Keratinocyte (primary cell): ENCODE measurements at regions not wholly inside any gene's neighbourhood (a gene's known extent, or its start where the extent isn't known, plus 50 kb on each side); places are given as distances from the start of the nearest gene placed in this dataset.

Experiments used
- DNase-seq: peaks from one replicate; pipeline ENCODE4 v3.0.0-alpha.2; 2011; ENCODE audit warnings: low read depth, missing footprints, low spot score
- FAIRE-seq: peaks from 2 replicates; lab custom pipeline; 2011; peaks lifted over from hg19 to GRCh38; lab: Jason Lieb, UNC
- H2AFZ ChIP-seq: 2 replicates; pipeline ENCODE4 v1.6.0; 2012; ENCODE audit warnings: low read length, control low read depth, inconsistent platforms; ENCODE audit not compliant: control insufficient read depth
- H3K27ac ChIP-seq: 2 replicates; pipeline ENCODE4 v1.5.1; 2011; ENCODE audit warnings: low read length; ENCODE audit not compliant: control insufficient read depth, insufficient read depth
- H3K27me3 ChIP-seq: 3 replicates; pipeline ENCODE4 v1.6.0; 2011; ENCODE audit warnings: low read length; ENCODE audit not compliant: control insufficient read depth, insufficient read depth; ENCODE audit errors: extremely low read depth
- H3K36me3 ChIP-seq, 2 experiments: 2 replicates in 1 of 2; 3 replicates in 1 of 2; pipeline ENCODE4 v1.5.1; 2011; ENCODE audit warnings: low read length in 2 of 2, mild to moderate bottlenecking in 1 of 2; ENCODE audit not compliant: control insufficient read depth in 2 of 2, insufficient read depth in 2 of 2; ENCODE audit errors: extremely low read depth in 1 of 2
- H3K4me1 ChIP-seq: 3 replicates; pipeline ENCODE4 v1.5.1; 2011; ENCODE audit warnings: low read length; ENCODE audit not compliant: control insufficient read depth, insufficient read depth; ENCODE audit errors: extremely low read depth
- H3K4me2 ChIP-seq: 3 replicates; pipeline ENCODE4 v1.6.0; 2011; ENCODE audit warnings: low read depth, low read length; ENCODE audit not compliant: control insufficient read depth, insufficient read depth; ENCODE audit errors: extremely low read depth
- H3K4me3 ChIP-seq, 3 experiments: fragments of 200-600 bp in 1 of 3; sonication (generic) in 1 of 3; 2 replicates in 2 of 3; 3 replicates in 1 of 3; pipeline ENCODE4 v1.5.1; 2011 to 2016; ENCODE audit warnings: low read length in 3 of 3, mild to moderate bottlenecking in 3 of 3, control low read depth in 2 of 3, inconsistent platforms in 1 of 3, low read depth in 1 of 3, mixed read lengths in 1 of 3, mixed run types in 1 of 3, moderate library complexity in 1 of 3; ENCODE audit not compliant: control insufficient read depth in 2 of 3, insufficient read depth in 2 of 3; ENCODE audit errors: extremely low read depth in 1 of 3
- H3K79me2 ChIP-seq: 2 replicates; pipeline ENCODE4 v1.6.0; 2012; ENCODE audit warnings: low read length; ENCODE audit not compliant: control insufficient read depth, insufficient read depth
- H3K9ac ChIP-seq: 3 replicates; pipeline ENCODE4 v1.6.0; 2011; ENCODE audit warnings: low read length; ENCODE audit not compliant: control insufficient read depth, insufficient read depth; ENCODE audit errors: extremely low read depth
- H3K9me1 ChIP-seq: 3 replicates; pipeline ENCODE4 v1.6.0; 2011; ENCODE audit warnings: low read length; ENCODE audit not compliant: control insufficient read depth, insufficient read depth; ENCODE audit errors: extremely low read depth
- H3K9me3 ChIP-seq: 2 replicates; pipeline ENCODE4 v1.5.1; 2012; ENCODE audit warnings: low read depth, low read length; ENCODE audit not compliant: control insufficient read depth
- H4K20me1 ChIP-seq: 3 replicates; pipeline ENCODE4 v1.6.0; 2011; ENCODE audit warnings: low read length; ENCODE audit not compliant: control insufficient read depth, insufficient read depth; ENCODE audit errors: extremely low read depth
- EZH2 ChIP-seq: IDR thresholded peaks from one replicate; pipeline ENCODE4 v1.6.1; 2012; ENCODE audit warnings: inconsistent platforms, mild to moderate bottlenecking, low read length, moderate library complexity
- dilution Hi-C: fragments of 300-500 bp; cut with MboI; formaldehyde crosslinking; loops from one replicate; pipeline ENCODE4 v1.7.0; 2020; ENCODE audit warnings: low sequenced_read_pairs; ENCODE audit not compliant: extremely low pct_ligation_motif_present
- TF ChIP-seq, protein P1 (sequence below), 3 experiments: IDR thresholded peaks in 1 of 3; conservative IDR thresholded peaks in 1 of 3; optimal IDR thresholded peaks in 1 of 3; 2 replicates in 2 of 3; 3 replicates in 1 of 3; pipeline versions ENCODE3 to v1.5.1; 2011; ENCODE audit warnings: low read length in 3 of 3, mild to moderate bottlenecking in 3 of 3, moderate library complexity in 2 of 3, control low read depth in 1 of 3, inconsistent platforms in 1 of 3; ENCODE audit not compliant: insufficient read depth in 2 of 3; ENCODE audit errors: extremely low read depth in 1 of 3

DNA sequence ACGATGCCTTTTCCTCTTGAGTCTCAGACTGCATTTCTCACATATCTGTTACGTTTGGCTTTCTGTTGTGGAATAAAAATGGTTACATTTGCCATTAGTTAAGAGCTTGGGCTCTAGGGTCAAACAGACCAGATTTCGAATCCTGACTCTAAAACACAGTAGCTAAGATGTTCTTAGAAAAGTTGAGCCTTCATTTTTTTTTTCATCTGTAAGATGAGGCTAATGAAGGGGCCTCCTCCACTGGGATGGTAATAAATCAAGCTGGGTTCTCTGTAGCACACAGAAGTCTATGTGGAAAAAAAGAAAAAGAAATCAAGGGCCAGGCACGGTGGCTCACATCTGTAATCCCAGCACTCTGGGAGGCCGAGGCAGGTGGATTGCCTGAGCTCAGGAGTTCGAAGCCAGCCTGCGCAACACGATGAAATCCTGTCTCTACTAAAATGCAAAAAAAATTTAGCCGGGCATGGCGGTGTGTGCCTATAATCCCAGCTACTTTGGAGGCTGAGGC is 49.9 kb upstream of the CAPRIN1 start:
- Histone ChIP-seq H4K20me1 (no peaks in the 10 kb centered on the region), H3K4me2 (no peak overlapping the region), H3K27ac (no peak overlapping the region), H3K9ac (no peak overlapping the region), H3K79me2 (no peaks in the 10 kb centered on the region), H3K4me3 (no peak overlapping the region), H3K27me3 (peaks cover 3% of the 10 kb centered on the region), H2AFZ (no peak overlapping the region), H3K4me1 (peaks cover 9% of the 10 kb centered on the region), H3K9me1 (no peaks in the 10 kb centered on the region), H3K36me3 (no peaks in the 10 kb centered on the region), H3K9me3 (no peaks in the 10 kb centered on the region)
- DNase-seq (no peak), FAIRE-seq (no peak)
- no peak for TF ChIP-seq EZH2
- TF ChIP-seq, protein P1, sequence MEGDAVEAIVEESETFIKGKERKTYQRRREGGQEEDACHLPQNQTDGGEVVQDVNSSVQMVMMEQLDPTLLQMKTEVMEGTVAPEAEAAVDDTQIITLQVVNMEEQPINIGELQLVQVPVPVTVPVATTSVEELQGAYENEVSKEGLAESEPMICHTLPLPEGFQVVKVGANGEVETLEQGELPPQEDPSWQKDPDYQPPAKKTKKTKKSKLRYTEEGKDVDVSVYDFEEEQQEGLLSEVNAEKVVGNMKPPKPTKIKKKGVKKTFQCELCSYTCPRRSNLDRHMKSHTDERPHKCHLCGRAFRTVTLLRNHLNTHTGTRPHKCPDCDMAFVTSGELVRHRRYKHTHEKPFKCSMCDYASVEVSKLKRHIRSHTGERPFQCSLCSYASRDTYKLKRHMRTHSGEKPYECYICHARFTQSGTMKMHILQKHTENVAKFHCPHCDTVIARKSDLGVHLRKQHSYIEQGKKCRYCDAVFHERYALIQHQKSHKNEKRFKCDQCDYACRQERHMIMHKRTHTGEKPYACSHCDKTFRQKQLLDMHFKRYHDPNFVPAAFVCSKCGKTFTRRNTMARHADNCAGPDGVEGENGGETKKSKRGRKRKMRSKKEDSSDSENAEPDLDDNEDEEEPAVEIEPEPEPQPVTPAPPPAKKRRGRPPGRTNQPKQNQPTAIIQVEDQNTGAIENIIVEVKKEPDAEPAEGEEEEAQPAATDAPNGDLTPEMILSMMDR (optimal IDR thresholded peaks at IDR 0.05 in 1 of 3, IDR thresholded peaks at IDR 0.05 in 1 of 3, conservative IDR thresholded peaks at IDR 0.05 in 1 of 3; ENCODE audit: extremely low read depth in 1 of 3, insufficient read depth in 2 of 3, low read length in 3 of 3) = no peak
- dilution Hi-C loops = no loop called here

DNA sequence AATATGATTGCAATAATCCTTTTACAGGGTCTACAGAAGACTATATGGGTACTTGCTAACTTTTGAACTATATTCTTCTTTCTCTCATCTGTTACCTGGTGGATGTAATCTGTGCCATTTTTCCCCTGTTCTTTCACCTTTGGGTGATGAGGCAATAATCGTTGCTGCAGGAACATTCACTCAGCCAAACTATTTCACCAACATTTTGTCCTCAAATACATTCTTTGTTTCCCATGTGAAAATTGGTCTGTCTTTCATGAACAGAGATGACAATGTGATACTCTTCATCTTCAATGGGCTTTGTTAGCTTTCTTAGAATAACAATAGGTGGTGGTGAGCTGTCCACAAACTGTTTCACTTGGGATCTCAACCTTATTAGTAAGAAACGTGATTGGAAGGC is 52.1 kb upstream of the CAPRIN1 start:
- Histone ChIP-seq H3K9ac (no peak overlapping the region), H3K79me2 (no peaks in the 10 kb centered on the region), H3K9me3 (no peaks in the 10 kb centered on the region), H4K20me1 (no peaks in the 10 kb centered on the region), H3K4me3 (no peak overlapping the region), H3K9me1 (no peaks in the 10 kb centered on the region), H3K4me2 (no peak overlapping the region), H2AFZ (no peak overlapping the region), H3K27ac (no peak overlapping the region), H3K36me3 (no peaks in the 10 kb centered on the region), H3K27me3 (no peaks in the 10 kb centered on the region), H3K4me1 (peaks cover 9% of the 10 kb centered on the region)
- FAIRE-seq = no peak
- no peak for TF ChIP-seq EZH2
- TF ChIP-seq, protein P1 (optimal IDR thresholded peaks at IDR 0.05 in 1 of 3, IDR thresholded peaks at IDR 0.05 in 1 of 3, conservative IDR thresholded peaks at IDR 0.05 in 1 of 3; ENCODE audit: extremely low read depth in 1 of 3, insufficient read depth in 2 of 3, low read length in 3 of 3) = no peak
- dilution Hi-C loops = no loop called here
- DNase-seq = no peak
